BJ (cell line): ENCODE measurements at regions not wholly inside any gene's neighbourhood (a gene's known extent, or its start where the extent isn't known, plus 50 kb on each side); places are given as distances from the start of the nearest gene placed in this dataset.

Experiments
- CTCF ChIA-PET: fragments of 350-600 bp; formaldehyde crosslinking; extraction: SDS; loops from one replicate; lab custom pipeline; 2021; ENCODE audit warnings: antibody characterized with exemption, inconsistent platforms; lab: Yijun Ruan, JAX
- POLR2A ChIA-PET: fragments of 300-600 bp; sonication (Branson Sonifier 250); formaldehyde crosslinking; extraction: SDS; loops from one replicate; lab custom pipeline; 2021; ENCODE audit warnings: antibody characterized with exemption; lab: Charles Lee
- DNase-seq: peaks from one replicate; pipeline ENCODE4 v3.0.0-alpha.2; 2011; ENCODE audit warnings: low read depth
- H3K27me3 ChIP-seq: 2 replicates; pipeline ENCODE4 v1.6.0; 2011; ENCODE audit warnings: low read length; ENCODE audit not compliant: control insufficient read depth, insufficient read depth
- H3K36me3 ChIP-seq: 2 replicates; pipeline ENCODE4 v1.5.1; 2011; ENCODE audit warnings: low read length; ENCODE audit not compliant: control insufficient read depth, insufficient read depth
- H3K4me3 ChIP-seq: 2 replicates; pipeline ENCODE4 v1.5.1; 2011; ENCODE audit warnings: low read depth, mild to moderate bottlenecking, control low read depth, low read length
- CTCF ChIP-seq: IDR thresholded peaks from 2 replicates; pipeline ENCODE4 v1.5.1; 2011; ENCODE audit warnings: low read depth, mild to moderate bottlenecking, control low read depth, inconsistent platforms, low read length, moderate library complexity; ENCODE audit not compliant: insufficient read depth

- ChIA-PET CTCF (interaction anchor here (1.5 kb wide), 1 partner anchor 9 kb away, joined by 4 read pairs; no protein-coding TSS in a partner anchor), POLR2A (no interaction called here)
- TF ChIP-seq CTCF: no peak
- H3K27me3 ChIP-seq: peaks cover 20% of the 10 kb centered on the region
- no peak overlapping the region for H3K4me3 ChIP-seq
- no peak for DNase-seq
- no peaks in the 10 kb centered on the region for H3K36me3 ChIP-seq
Measured at GRCh38 chr3:194246709-194247349, 104.3 kb downstream of the CPN2 start.

GRCh38 chr3:194247350-194247740 lies 103.8 kb downstream of the CPN2 start:
- peaks cover 23% of the 10 kb centered on the region for H3K27me3 ChIP-seq
- TF ChIP-seq CTCF: no peak
- ChIA-PET POLR2A (no interaction called here), CTCF (interaction anchor here (1.5 kb wide), 1 partner anchor 10 kb away, joined by 4 read pairs; no protein-coding TSS in a partner anchor)
- no peak for DNase-seq
- no peak overlapping the region for H3K4me3 ChIP-seq
- no peaks in the 10 kb centered on the region for H3K36me3 ChIP-seq

- POLR2A ChIA-PET: no interaction called here
- DNase-seq: no peak
Measured at GRCh38 chr3:194249323-194250097, 101.6 kb downstream of the CPN2 start.

GRCh38 chr3:194250098-194251002 lies 100.8 kb downstream of the CPN2 start:
- ChIA-PET CTCF (interaction anchor here (1.0 to 1.5 kb wide), 3 partner anchors 13 to 65 kb away, joined by 3 to 4 read pairs (median 3); no protein-coding TSS in a partner anchor), POLR2A (no interaction called here)
- no peak overlapping the region for H3K4me3 ChIP-seq
- no peak for TF ChIP-seq CTCF
- peak; percentile 32 for DNase-seq
- H3K36me3 ChIP-seq: no peaks in the 10 kb centered on the region
- H3K27me3 ChIP-seq: peaks cover 25% of the 10 kb centered on the region

More at GRCh38 chr3:194249323-194250097, 101.6 kb downstream of the CPN2 start:
- CTCF ChIA-PET: interaction anchor here (1.0 to 1.5 kb wide), 3 partner anchors 14 to 66 kb away, joined by 3 to 4 read pairs (median 3); no protein-coding TSS in a partner anchor
- Histone ChIP-seq H3K36me3 (no peaks in the 10 kb centered on the region), H3K4me3 (no peak overlapping the region), H3K27me3 (peaks cover 25% of the 10 kb centered on the region)
- TF ChIP-seq CTCF: no peak
